ENCODE measurements at regions not wholly inside any gene's neighbourhood (a gene's known extent, or its start where the extent isn't known, plus 50 kb on each side); places are given as distances from the start of the nearest gene placed in this dataset.

DNA sequence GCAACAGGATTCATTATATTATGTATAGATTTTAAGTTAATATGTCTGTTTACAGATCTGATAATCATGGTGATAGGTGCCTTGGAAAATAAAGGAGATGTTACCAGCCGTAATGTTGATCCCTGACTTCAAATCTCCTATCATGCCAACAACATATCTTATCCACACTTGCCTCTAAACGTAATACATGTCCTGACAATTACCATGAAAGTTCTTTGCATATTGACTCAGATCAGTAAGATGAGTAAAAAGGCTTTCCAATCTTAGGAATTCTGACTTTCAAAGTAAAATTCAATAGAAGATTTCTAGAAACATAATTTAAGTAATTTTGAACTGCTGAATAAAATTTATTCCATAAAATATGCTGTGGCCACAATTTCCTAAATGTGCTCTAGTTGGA is 513.3 kb downstream of the ANKRD50 start:
- no peak for DNase-seq

DNA sequence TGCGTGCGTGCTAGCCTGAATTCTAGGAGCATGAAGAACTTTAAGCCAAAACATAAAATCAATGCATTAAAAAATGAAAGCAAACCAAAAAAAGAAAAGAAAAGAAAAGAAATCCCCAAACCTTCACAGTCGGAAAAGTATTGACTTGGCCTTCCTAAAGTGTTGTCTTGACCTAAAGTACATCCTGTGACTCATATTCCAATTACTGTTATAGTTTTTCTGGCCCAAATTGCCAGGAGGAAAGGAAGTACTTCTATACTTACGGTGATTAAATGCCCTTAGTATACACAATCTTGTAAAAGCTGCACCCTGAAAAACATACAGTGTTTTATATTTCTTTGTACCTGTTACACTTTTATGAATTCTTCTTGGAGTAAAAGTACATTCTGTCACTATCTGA is 512.8 kb downstream of the ANKRD50 start:
- DNase-seq = no peak

DNA sequence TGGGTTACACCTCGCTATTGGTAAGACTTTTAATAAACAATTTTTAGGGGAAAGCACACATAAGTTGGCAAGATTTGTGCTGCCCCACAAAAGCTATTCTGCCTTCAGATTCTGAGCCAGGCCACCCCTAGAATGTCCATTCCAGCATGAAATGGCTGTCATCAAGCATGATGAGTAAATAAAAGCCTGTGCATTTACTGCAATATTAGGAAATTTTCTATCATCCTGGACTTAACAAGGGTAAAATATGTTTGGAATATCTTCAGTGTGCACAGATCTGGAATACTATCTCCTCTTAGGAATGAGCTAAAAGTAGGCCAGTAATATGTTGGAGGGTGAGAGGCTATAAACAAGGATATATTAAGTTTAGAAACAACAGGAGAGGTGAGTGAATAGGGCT is 510.9 kb downstream of the ANKRD50 start:
- no peak for DNase-seq

DNA sequence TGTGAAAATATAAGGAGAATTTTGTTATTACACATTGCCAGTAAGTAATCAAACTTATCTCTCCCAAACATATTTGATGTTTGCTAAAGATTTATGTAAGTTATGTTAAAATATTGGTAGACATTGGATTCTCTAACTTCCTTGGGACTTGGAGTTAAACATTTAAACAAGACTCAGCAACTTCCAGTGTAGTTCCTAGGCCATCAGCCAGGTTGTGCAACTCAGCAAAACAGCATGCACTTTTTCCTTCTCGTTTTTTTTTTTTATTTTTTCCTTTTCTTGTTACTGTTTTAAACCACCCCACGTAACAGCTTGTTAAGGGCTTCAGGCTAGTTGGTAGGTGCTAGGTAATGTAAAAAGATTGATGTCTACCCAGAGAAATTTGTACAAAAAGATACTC is 510.4 kb downstream of the ANKRD50 start:
- DNase-seq = peak in 1 of 2 experiments; percentile 6

DNA sequence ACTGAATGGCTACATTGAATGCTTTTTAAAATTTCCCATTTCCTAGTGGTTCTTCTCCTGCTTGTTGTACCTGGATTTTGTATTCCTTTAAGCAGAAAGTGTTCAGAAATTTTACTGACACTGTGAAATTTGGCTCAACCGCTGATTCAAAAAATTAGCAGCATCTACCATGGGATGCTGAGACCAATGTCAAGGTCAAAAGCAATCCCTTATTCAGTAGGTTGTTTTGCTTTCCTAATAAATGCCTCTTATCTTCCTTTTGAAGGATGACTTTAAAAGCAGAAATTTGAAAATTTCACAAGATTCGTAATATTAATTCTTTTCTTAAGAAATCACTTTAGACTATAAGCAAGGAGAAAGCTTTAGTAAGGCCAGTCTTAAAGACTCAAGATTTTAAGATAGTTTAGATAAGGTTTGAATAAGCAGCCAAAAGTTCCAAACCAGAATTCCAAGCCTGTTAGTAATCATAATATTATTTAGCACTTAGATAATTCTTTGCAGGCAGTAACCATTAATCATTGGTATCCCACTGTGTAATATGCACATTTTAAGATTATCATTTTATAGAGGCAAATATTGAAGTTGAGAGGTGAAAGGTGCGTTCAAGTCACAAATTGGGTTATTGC is 508.8 kb downstream of the ANKRD50 start:
- DNase-seq = no peak

DNA sequence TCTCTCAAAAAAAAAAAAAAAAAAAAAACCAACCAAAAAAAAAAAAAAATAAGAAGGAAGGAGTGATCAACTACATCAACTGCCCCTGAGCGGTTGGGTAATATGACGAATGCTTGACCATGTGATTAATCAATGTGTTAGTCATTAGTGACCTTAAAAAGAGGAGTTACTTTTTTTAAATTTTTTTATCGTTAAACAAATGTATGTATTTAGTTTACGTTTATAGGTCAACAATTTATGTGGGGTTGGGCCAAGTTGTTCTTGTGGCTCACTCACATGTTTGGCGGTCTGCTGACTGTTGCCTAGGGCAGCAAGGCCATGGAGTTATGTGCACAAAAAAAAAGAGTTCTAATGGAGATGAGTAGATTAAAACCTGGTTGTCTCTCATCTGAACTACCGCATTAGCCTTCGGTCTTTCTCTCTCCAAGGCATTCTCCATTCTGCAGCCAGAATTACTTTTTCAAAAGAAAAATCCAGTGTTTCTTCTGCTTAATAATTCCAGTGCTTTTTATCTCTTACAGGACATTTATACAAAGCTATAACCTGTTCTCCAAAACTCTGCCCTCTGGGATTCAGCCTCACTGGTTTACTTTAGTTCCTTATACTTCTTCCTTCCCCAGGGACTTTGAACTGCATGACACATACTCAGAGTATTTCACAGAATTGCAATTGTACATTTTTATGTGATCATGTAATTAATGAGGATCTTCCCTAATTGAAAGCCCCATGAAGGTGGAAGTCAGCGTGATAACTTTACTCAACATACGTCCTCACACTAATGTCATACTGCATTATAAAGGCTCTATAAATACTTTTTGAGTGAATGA is 505.5 kb downstream of the ANKRD50 start:
- no peak for DNase-seq

DNA sequence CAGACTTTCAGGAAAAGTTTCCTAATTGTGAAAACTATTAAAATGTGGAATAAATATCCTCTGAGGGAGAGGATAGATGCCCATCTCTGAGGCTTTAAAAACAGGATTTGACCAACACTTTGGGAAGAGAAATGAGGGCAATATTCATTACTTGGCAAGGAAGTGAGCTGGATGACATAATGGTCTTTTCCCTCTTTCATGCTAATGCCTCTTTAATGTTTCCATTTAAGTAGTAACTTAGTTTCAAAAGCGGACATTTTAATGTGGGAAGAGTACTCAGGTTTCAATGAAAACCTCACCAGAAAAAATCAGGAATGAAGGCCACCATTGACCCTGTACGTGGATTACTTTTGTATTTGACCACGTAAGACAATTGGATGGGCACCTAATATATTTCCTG is 503.3 kb downstream of the ANKRD50 start:
- DNase-seq = no peak

DNA sequence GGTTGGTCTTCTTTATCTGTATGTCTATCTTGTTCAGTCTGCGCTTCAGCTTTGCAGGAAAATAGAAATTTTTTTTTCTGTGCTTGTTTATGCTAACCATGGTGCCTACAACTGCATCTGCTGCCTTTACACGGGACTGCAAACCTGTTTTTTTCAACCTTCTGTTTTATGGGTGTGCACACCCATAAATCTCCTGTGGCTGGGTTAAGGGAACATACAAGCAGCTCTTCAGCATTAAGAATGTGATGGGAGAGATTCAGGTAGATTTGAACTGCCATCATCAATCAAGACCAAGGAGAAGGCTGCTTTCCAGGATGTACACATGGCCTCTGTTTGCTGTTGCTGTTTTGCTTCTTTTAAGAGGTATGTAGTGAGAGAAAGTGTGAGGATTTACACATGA is 502.9 kb downstream of the ANKRD50 start:
- no peak for DNase-seq

DNA sequence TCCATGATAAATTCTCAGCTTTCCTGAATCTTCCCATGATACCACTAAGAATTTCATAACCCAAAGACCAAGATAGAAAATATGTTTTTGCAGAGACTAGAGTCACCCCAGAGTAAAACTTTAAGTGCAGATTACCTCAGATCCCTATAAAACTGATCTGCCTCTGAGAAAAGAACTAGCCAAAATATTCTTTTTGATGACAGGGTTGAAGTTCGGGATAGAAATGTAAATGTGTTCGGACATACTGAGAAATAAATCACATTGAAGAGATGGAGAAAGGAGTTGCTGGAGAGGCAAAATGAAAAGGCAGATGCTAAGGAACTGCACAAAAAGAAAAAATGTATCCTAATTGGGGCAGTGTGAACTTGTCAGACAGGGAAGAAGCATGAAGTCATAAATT is 501.8 kb downstream of the ANKRD50 start:
- no peak for DNase-seq

DNA sequence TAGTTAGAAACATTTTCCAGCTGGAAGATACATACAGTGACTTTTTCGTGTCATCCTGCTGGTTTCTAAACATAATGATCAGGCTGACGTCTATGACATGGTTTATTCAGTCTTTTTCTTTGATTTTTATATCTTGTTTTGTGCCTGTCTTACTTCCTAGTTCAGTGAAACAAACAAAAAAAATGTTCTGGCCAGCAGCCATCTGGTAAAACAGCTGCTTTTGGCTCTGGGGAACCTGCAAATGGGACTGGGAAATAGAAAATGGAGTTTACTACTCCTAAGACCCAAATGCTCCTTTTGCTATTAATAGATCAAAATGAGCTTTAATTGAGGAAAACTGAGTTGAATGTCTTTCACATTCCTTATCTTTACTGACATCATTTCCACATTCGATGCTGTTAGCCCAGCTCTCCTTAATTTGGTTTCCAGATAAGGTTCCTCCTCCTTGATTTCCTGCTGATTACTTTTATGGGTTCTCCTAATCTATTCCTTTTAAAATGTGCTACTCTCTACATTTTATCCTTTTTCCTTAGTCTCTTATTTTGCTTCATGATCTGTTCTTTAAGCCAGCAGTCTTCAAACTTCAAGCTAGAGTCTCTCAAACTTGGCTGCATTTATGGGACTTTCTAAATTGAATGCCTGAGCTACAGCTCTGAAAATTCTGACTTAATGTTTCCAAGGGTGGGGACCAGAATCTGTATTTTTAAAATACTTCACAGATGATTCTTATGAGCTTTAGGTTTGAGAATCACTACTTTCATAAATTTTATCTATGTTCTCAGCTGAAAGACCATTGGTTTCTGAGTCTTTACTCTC is 499.5 kb downstream of the ANKRD50 start:
- DNase-seq = no peak

DNA sequence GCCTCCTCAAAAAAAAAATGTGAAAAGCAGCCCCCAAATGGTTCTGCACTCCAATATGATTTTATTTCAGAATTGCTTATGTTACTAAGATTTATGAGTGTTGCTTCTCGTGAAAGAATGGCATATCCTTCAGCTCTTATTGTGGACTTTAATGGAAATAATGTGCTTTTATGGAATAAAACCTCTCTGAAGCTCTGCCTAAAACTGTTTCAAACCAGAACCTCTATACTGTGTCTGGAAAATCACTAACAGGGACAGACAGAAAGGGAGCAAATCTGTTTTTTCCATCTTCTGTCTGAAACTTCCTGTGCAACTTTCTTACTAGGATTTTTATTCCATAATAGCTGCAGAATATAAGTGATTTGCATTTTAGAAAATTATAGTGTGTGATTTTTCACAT is 493.1 kb downstream of the ANKRD50 start:
- no peak for DNase-seq

DNA sequence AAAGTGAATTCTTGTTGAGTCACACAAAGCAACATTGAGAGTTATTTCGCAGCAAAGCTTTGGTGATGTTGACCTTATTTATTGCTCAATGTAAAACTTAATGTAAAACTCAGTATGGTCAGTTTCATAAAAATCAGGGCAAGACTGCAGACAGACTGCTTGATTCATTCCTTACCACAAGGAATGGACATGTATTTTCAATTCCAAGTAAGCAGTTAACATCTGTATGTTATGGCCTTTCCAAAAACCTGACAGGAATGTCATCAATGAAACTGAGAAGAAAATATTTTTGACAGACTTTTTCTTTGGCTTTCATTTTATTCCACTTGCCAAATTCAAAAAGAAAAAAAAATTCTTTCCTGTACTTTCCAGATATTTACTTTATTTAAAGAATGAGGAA is 488.3 kb downstream of the ANKRD50 start:
- no peak for DNase-seq

DNA sequence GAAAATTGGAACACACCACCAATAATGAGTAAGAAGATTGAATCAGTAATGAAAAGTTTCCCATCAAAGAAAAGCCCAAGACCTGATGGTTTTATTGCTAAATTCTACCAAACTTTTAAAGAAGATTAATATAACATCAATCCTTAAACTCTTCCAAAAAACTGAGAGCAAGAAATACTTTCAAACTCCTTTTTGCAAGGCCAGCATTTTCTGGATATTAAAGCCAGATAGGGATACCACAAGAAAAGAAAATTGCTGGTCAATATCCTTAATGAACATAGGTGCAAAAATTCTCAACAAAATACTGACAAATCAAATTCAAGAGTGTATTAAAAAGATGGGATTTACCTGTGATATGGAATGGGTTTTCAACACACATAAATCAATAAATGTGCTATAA is 484.6 kb downstream of the ANKRD50 start:
- DNase-seq = no peak

DNA sequence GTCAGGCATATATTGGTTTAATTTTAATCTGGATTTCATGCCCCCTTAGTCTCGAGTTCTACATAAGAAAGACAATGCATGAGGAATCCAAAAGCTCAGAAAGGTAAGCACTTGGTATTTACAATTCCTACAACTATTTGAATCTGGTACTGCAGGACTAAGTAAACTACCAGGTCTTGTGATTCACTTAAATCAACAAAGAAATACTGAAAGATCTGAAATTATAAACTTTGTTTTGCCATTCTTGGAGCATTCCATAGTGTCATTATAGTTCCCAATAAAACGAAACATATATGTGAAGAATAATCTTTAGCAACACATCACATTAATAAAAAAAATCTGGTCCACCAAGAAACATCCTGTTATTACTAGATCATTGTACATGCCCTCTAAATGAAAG is 482.3 kb downstream of the ANKRD50 start:
- DNase-seq = no peak

DNA sequence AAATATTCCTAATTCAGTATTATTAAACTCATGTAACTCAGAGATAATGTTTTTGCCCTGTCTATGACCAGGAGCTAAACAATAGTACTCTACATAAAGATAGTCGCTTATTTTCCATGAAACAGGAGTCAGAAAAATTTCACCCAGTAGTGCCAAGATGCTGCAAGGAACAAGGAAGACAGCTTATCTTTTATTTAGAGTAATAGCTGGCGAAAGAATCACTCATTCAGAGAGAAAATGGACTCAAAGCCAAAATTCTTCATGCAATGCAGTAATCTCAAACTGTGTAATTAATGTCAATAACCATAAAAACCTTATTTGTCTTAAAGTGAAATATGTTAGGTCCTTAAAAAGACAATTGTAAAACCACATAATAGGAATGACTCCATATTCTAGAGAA is 477.8 kb downstream of the ANKRD50 start:
- no peak for DNase-seq

DNA sequence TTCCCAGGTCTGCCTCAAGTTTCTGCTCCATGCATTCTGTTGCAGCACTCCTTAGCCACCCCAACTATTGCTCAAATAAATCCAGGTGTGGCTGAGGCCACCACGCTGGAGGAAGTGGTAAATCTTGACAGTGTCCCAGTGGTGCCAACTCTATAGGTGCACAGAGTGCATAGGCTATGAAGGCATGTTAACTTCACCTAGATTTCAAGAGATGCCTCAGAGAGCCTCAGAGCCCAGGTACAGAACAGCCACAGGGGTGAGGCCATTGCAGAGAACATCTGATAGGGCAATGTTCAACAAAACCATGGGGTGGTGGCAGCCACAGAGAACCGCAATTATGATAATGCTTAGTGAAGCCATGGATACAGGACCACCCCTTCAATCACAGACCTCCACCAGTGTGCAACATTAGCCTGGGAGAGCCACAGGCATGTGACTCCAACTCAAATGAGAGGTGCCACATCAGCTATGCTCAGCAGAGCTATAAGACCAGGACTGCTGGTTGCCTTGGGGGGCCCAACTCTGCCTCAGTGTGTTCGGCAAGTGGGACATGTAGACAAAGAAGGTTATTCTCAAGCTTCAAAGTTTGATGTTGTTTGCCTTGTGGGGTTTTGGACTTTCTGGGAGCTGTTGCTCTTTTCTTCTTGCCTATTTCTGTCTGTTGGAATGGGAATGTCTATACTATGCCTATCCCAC is 468.7 kb downstream of the ANKRD50 start:
- DNase-seq = no peak

DNA sequence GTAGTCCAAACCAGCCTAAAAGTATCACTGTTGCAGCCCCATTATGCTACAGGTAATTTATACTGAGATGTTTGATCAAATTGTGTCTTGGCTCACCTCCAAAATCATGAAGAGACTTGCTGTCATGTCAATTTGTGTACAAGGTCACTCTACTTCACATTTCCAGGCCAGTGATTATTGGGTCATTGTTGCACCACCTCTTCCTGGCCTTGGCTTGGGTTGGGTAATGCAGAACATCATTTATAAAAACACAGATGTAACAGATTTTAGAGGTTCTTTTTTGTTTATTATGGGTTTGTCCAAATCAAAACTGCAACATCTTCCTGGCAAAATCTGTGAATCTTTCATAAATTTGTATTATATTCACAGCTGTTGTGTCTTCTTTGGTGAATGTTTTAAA is 459.5 kb downstream of the ANKRD50 start:
- no peak for DNase-seq

DNA sequence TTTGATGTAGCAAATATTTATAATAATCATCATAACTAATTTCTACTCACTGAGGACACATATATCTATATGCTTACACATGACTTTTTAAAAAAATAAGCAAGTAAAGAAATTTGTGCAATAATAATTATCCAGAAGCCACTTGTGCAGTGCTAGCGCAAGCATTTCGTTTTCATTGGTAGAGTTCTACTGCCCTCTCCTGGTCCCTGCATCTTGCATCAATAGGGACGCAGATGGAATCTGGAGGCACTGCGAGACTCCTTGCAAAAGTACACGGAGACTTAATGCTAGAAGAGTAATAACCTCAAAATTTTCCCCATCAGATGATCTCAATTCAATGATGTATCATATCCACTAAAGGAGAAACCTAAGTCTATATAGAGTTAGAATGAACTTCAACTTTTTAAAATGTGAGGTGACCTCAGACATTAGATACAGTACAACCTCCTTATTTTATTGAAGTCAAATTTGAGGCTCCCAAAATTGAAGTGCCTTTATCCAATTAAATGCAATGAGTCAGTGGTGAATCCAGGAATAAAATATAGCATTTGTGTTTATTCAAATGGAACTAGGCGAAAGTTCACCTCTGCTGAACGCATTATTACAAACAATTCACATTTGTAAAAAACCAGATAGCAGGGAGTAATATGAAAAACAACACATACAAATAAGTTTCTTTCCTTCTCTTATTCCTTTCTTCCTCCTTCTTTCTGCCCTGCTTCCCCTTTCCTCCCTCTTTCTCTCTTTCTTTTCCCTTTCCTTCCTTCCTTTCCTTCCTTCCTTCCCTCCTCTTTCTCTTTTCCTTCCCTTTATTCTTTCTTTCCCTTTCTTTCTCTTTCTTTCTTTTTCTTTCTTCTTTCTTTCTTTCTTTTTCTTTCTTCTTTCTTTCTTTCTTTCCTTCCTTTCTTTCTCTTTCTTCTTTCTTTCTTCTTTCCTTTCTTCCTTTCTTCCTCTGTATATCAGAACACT is 450.0 kb downstream of the ANKRD50 start:
- DNase-seq = peak; percentile 81 to 84

DNA sequence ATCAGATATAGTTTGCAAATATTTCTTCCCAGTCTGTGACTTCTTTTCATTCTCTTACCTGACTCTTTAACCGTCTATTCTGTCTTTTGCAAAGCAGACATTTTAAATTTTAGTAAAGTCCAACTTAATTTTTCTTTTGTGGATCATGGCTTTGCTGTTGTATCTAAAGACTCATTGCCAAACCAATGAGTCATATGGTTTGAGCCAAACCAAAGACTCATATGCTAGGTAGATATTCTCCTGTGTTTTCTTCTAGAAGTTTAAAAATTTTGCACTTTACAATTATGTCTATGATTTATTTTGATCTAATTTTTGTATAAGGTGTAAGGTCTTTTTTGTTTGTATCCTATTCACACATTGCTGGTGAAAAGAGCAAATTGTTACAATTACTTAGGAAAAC is 446.8 kb downstream of the ANKRD50 start:
- no peak for DNase-seq

DNA sequence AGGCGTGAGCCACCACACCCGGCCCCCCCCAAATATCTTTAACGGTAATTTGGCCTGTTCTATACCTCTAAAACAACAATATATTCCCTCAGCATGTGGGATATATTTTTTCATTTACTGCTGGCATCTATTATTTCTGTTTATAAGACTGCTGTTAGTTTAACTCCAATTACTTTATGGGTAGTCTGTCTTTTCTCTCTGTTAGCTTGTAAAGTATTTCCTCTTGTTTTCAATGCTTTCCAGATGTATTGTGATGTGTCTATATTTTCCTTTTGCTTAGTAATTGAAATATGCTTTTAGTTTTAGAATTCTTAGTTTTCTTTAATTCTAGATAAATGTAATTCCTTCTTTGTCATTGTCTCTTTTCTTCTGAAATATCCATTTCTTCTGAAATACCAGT is 445.8 kb downstream of the ANKRD50 start:
- DNase-seq = no peak

DNA sequence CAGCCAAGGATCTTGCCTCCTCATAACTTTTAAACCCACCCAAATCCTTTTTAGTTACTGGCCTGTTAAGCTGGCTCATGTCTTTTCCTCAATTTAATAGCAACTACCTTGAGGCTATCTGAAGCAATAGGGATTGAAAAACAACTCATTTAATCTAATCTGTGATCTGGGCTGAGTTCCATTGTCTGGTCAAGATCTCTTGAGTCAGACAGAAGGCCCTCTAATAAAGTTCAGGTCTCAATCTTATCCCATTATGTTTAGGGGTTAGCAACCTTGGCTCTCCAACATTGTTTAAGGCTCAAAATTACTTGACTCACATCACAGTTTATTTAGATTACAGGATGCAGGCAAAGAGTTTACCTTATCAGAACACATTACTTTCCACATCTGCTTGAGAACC is 436.1 kb downstream of the ANKRD50 start:
- no peak for DNase-seq

DNA sequence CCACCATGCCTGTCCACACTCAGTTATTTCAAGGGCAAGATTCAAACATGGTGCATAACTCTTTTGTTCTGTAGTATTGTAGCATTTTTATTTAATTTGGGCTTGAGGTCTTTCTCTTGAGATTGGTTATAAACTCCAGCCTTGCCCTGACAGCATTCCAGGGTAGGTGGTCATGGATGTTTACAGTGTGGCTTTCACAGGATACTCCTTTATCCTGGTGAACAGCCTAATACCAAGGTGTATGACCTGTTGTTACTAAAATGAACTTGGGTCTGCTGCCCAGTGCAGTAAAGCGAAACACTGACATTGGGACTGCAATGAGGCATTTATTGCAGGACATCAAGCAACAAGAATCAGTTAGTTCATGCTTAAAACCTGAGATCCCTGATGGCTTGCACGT is 434.8 kb downstream of the ANKRD50 start:
- DNase-seq = no peak

All from Kasumi-1 (cell line).